PC-9 (cell line): ENCODE measurements at regions not wholly inside any gene's neighbourhood (a gene's known extent, or its start where the extent isn't known, plus 50 kb on each side); places are given as distances from the start of the nearest gene placed in this dataset.

Source experiments
- BruUV-seq: library from RNA; stranded (reverse); fragments of 400-500 nt; replicated peaks from 2 replicates; lab custom pipeline; 2021; lab: Mats Ljungman, UMichigan
- CTCF ChIA-PET: fragments of 300-600 bp; sonication (Branson Sonifier 250); formaldehyde crosslinking; loops from one replicate; lab custom pipeline; 2022; ENCODE audit warnings: antibody characterized with exemption; lab: Charles Lee
- POLR2A ChIA-PET: fragments of 300-600 bp; sonication (Branson Sonifier 250); formaldehyde crosslinking; loops from one replicate; lab custom pipeline; 2022; ENCODE audit warnings: antibody characterized with exemption; ENCODE audit not compliant: unreplicated experiment; lab: Charles Lee
- DNase-seq, 2 experiments: peaks; one replicate each; pipeline versions ENCODE4 v3.0.0 to v3.0.0-alpha.2; 2015 to 2022; ENCODE audit warnings: mixed read lengths in 1 of 2
- H2AFZ ChIP-seq: fragments of 200-600 bp; sonication (generic); 2 replicates; pipeline ENCODE4 v1.8.1; 2017; ENCODE audit warnings: antibody characterized with exemption
- H3F3A ChIP-seq: fragments of 200-600 bp; sonication (generic); 2 replicates; pipeline ENCODE4 v1.8.1; 2017; ENCODE audit warnings: antibody characterized with exemption, mild to moderate bottlenecking, low read depth; ENCODE audit not compliant: insufficient read depth
- H3K27ac ChIP-seq: fragments of 200-600 bp; sonication (generic); 2 replicates; pipeline ENCODE4 v1.6.1; 2016; ENCODE audit warnings: mixed run types
- H3K27me3 ChIP-seq: fragments of 200-600 bp; sonication (generic); 2 replicates; pipeline ENCODE4 v1.6.1; 2016; ENCODE audit warnings: low read depth, mixed run types; ENCODE audit not compliant: insufficient read depth
- H3K36me3 ChIP-seq: fragments of 200-600 bp; sonication (generic); 2 replicates; pipeline ENCODE4 v1.6.1; 2016; ENCODE audit warnings: low read depth, mixed run types
- H3K4me1 ChIP-seq: fragments of 200-600 bp; sonication (generic); replicated peaks from 2 replicates; pipeline ENCODE4 v1.6.1; 2016; ENCODE audit warnings: mixed run types; ENCODE audit not compliant: insufficient read depth
- H3K4me2 ChIP-seq: fragments of 200-600 bp; sonication (generic); 2 replicates; pipeline ENCODE4 v1.6.1; 2017; ENCODE audit warnings: mixed run types
- H3K4me3 ChIP-seq: fragments of 200-600 bp; sonication (generic); 2 replicates; pipeline ENCODE4 v1.6.1; 2016; ENCODE audit warnings: mixed run types
- H3K79me2 ChIP-seq: fragments of 200-600 bp; sonication (generic); 2 replicates; pipeline ENCODE4 v1.6.1; 2017; ENCODE audit warnings: low read depth, mixed run types
- H3K9me2 ChIP-seq: fragments of 200-600 bp; sonication (generic); 2 replicates; pipeline ENCODE4 v1.8.1; 2017; ENCODE audit warnings: mild to moderate bottlenecking; ENCODE audit not compliant: insufficient read depth
- H3K9me3 ChIP-seq: fragments of 200-600 bp; sonication (generic); 2 replicates; pipeline ENCODE4 v1.8.1; 2016; ENCODE audit warnings: low read depth; ENCODE audit not compliant: insufficient read depth
- H4K20me1 ChIP-seq: fragments of 200-600 bp; sonication (generic); 2 replicates; pipeline ENCODE4 v1.8.1; 2017; ENCODE audit not compliant: insufficient read depth
- EZH2 ChIP-seq: fragments of 200-600 bp; sonication (generic); IDR thresholded peaks from 2 replicates; pipeline ENCODE4 v1.8.0; 2017; ENCODE audit warnings: antibody characterized with exemption, low read depth
- intact Hi-C: fragments of 100-400 bp; cut with micrococcal nuclease; formaldehyde crosslinking; loops from one replicate; pipeline ENCODE4 v1.10.0; 2022; ENCODE audit not compliant: unreplicated experiment
- TF ChIP-seq, protein P1 (sequence below): fragments of 200-600 bp; sonication (generic); conservative IDR thresholded peaks from 2 replicates; pipeline ENCODE4 v1.6.1; 2017; ENCODE audit warnings: mixed run types, antibody characterized with exemption, mild to moderate bottlenecking, moderate library complexity

DNA sequence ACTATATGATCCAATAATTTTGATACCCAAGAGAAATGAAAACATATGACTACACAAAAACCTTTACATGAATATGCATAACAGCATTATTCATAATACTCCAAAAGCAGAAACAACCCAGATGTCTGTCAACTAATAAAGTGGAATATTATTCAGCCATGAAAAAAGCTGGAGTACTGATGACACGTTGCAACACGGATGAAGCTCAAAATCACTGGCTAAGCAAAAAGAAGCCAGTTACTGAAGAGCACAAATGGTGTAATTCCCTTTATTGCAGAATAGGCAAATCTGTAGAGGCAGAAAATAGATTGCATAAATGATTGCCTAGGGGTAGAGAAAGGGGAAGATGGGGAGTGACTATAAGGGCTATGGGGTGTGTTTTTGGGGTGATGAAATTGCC lies 117.6 kb upstream of the FGF3 start:
- TF ChIP-seq, protein P1, sequence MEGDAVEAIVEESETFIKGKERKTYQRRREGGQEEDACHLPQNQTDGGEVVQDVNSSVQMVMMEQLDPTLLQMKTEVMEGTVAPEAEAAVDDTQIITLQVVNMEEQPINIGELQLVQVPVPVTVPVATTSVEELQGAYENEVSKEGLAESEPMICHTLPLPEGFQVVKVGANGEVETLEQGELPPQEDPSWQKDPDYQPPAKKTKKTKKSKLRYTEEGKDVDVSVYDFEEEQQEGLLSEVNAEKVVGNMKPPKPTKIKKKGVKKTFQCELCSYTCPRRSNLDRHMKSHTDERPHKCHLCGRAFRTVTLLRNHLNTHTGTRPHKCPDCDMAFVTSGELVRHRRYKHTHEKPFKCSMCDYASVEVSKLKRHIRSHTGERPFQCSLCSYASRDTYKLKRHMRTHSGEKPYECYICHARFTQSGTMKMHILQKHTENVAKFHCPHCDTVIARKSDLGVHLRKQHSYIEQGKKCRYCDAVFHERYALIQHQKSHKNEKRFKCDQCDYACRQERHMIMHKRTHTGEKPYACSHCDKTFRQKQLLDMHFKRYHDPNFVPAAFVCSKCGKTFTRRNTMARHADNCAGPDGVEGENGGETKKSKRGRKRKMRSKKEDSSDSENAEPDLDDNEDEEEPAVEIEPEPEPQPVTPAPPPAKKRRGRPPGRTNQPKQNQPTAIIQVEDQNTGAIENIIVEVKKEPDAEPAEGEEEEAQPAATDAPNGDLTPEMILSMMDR, result no peak
- TF ChIP-seq EZH2, result no peak
- no TSS peak for BruUV-seq
- Histone ChIP-seq H2AFZ (no peak overlapping the region), H3K4me3 (no peak overlapping the region), H3K9me3 (peaks cover 7% of the 10 kb centered on the region), H3K36me3 (no peaks in the 10 kb centered on the region), H3K9me2 (no peaks in the 10 kb centered on the region), H3K27me3 (no peaks in the 10 kb centered on the region), H3K4me1 (peaks cover 26% of the 10 kb centered on the region), H3K4me2 (no peak overlapping the region), H3F3A (peaks cover 14% of the 10 kb centered on the region; the same call in 1 of the 2 replicates), H4K20me1 (no peaks in the 10 kb centered on the region), H3K79me2 (no peaks in the 10 kb centered on the region), H3K27ac (no peak overlapping the region)
- DNase-seq, result no peak
- intact Hi-C loops, result no loop called here
- ChIA-PET CTCF (no interaction called here), POLR2A (no interaction called here)

DNA sequence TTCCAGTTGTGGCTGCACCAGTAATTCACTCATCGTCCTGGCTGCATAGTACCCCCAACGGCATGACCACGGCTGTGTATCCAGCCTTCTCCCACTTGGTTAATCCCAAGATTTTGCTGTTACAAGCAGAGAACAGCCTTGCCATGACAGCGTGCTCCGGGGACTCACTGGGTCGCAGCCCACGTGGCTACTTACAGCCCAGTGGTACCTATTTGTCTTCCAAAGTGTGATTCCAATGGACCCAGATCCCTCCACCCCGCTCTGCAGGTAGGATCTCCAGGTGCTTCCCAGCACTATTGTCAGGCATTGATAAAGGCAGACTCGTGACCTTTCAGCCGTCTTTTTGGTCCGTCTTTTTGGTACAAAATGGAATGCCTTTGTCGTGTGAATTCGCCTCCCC lies 119.0 kb upstream of the FGF3 start:
- H3K9me2 ChIP-seq, result no peaks in the 10 kb centered on the region
- no peak overlapping the region for H2AFZ ChIP-seq
- H3K9me3 ChIP-seq, result peaks cover 7% of the 10 kb centered on the region
- no peak overlapping the region for H3K4me2 ChIP-seq
- BruUV-seq, result no TSS peak
- no peaks in the 10 kb centered on the region for H4K20me1 ChIP-seq
- peaks cover 15% of the 10 kb centered on the region for H3K4me1 ChIP-seq
- H3K27ac ChIP-seq, result no peak overlapping the region
- intact Hi-C loops, result no loop called here
- no peak overlapping the region for H3K4me3 ChIP-seq
- H3K36me3 ChIP-seq, result no peaks in the 10 kb centered on the region
- DNase-seq, result no peak
- H3K79me2 ChIP-seq, result no peaks in the 10 kb centered on the region
- peaks cover 14% of the 10 kb centered on the region; the same call in 1 of the 2 replicates for H3F3A ChIP-seq
- TF ChIP-seq, protein P1, result no peak
- no peak for TF ChIP-seq EZH2
- POLR2A ChIA-PET, result no interaction called here
- CTCF ChIA-PET, result no interaction called here
- H3K27me3 ChIP-seq, result no peaks in the 10 kb centered on the region

DNA sequence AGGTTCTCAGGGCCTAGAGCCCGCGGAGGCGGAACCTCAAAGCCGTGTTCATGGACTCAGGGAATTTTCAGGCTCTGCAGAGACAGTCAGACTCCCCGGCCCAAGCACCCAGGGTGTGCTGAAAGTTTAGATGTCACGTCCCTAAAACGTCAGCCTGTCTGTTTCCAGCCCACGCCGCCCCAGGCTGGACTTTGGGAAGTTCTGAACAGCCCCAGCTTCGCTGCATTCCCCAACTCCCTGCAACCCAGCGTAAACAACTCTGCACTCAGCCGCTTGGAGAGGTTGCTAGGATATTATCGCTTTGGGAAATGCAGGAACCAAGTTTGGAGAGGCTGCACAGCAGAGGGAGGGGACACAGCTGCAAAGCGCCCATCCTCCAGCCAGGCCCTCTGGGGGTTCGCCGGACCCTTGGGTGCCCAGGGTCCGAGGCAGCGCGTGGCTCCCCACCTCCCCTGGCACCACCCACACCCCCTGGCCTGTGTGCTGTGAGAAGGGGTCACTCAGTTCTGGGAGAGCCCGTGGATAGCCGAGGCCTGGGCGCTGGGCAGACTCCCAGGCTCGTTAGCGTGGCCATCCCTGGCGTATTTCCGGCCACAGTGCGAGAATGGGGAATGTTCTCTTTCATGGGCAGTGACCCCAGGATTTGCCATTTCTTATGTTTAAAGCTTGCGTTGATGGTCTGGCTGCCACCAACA lies 120.5 kb upstream of the FGF3 start:
- Histone ChIP-seq H4K20me1 (no peaks in the 10 kb centered on the region), H3F3A (peaks cover 11% of the 10 kb centered on the region; the same call in 1 of the 2 replicates), H3K36me3 (no peaks in the 10 kb centered on the region), H2AFZ (no peak overlapping the region), H3K27ac (no peak overlapping the region), H3K9me2 (no peaks in the 10 kb centered on the region), H3K4me1 (peaks cover 15% of the 10 kb centered on the region), H3K9me3 (peaks cover 7% of the 10 kb centered on the region), H3K4me3 (no peak overlapping the region), H3K27me3 (no peaks in the 10 kb centered on the region), H3K79me2 (no peaks in the 10 kb centered on the region), H3K4me2 (no peak overlapping the region)
- intact Hi-C loops, result loop anchor here (10.0 kb wide), 1 partner anchor 125 kb away; no protein-coding TSS in a partner anchor
- no TSS peak for BruUV-seq
- CTCF ChIA-PET, result interaction anchor here (0.5 to 0.9 kb wide), 2 partner anchors 10 to 30 kb away, joined by 3 read pairs; no protein-coding TSS in a partner anchor
- POLR2A ChIA-PET, result interaction anchor here (0.6 kb wide), 1 partner anchor 9 kb away, joined by 3 read pairs; no protein-coding TSS in a partner anchor
- TF ChIP-seq, protein P1, result no peak
- no peak for DNase-seq
